ENCODE measurements at regions not wholly inside any gene's neighbourhood (a gene's known extent, or its start where the extent isn't known, plus 50 kb on each side); places are given as distances from the start of the nearest gene placed in this dataset.

GRCh38 chr4:13190093-13190721 is 293.9 kb downstream of the RAB28 start:
- TF ChIP-seq POLR2AphosphoS5 (IDR thresholded peaks at IDR 0.05; ENCODE audit: low read depth, low read length) (no peak), TAF1 (IDR thresholded peaks at IDR 0.05; ENCODE audit: borderline replicate concordance, low read depth, low read length) (no peak), ZBTB33 (IDR thresholded peaks at IDR 0.05; ENCODE audit: borderline replicate concordance, low read depth) (no peak)
